ENCODE measurements at regions not wholly inside any gene's neighbourhood (a gene's known extent, or its start where the extent isn't known, plus 50 kb on each side); places are given as distances from the start of the nearest gene placed in this dataset.
"Not testable (repeated sequence)": the region's sequence is repeated elsewhere in the genome, so short reads cannot be mapped to it uniquely, and the experiment has no call there.

- Histone ChIP-seq H3K4me3 (ENCODE audit: low read length) (no peak overlapping the region), H3K4me1 (ENCODE audit: control insufficient read depth, insufficient read depth, low read length) (peaks cover 1% of the 10 kb centered on the region), H3K27ac (ENCODE audit: low read length) (no peak overlapping the region), H3K27me3 (ENCODE audit: control insufficient read depth, insufficient read depth) (no peaks in the 10 kb centered on the region), H3K9me3 (ENCODE audit: control insufficient read depth, low read length) (no peaks in the 10 kb centered on the region)
- WGBS, result 93% methylated on average over 7 of the region's 7 CpGs
- ATAC-seq (no peak), DNase-seq (no peak)
- intact Hi-C loops (cut with DNase I), result no loop called here
These were observed 51.6 kb upstream of the CNTLN start for GRCh38 chr9:17083258-17083657.

- Histone ChIP-seq H3K27me3 (ENCODE audit: control insufficient read depth, insufficient read depth) (no peaks in the 10 kb centered on the region), H3K27ac (ENCODE audit: low read length) (no peak overlapping the region), H3K4me3 (ENCODE audit: low read length) (no peak overlapping the region), H3K9me3 (ENCODE audit: control insufficient read depth, low read length) (no peaks in the 10 kb centered on the region), H3K4me1 (ENCODE audit: control insufficient read depth, insufficient read depth, low read length) (peaks cover 1% of the 10 kb centered on the region)
- WGBS, result 24% methylated on average over 5 of the region's 5 CpGs
- intact Hi-C loops (cut with DNase I), result no loop called here
- ATAC-seq (peak; percentile 71 to 77), DNase-seq (peak in 1 of 3 donors; percentile 60)
These were observed 52.3 kb upstream of the CNTLN start for GRCh38 chr9:17082343-17083064.

GRCh38 chr9:17081814-17082213, 53.0 kb upstream of the CNTLN start:
- no peaks in the 10 kb centered on the region for H3K27me3 ChIP-seq (ENCODE audit: control insufficient read depth, insufficient read depth)
- DNase-seq (no peak), ATAC-seq (no peak)
- intact Hi-C loops (cut with DNase I), result no loop called here
- WGBS, result 87% methylated on average over 2 of the region's 2 CpGs
- no peak overlapping the region for H3K27ac ChIP-seq (ENCODE audit: low read length)
- H3K4me1 ChIP-seq (ENCODE audit: control insufficient read depth, insufficient read depth, low read length), result peaks cover 1% of the 10 kb centered on the region
- no peaks in the 10 kb centered on the region for H3K9me3 ChIP-seq (ENCODE audit: control insufficient read depth, low read length)
- no peak overlapping the region for H3K4me3 ChIP-seq (ENCODE audit: low read length)

DNA sequence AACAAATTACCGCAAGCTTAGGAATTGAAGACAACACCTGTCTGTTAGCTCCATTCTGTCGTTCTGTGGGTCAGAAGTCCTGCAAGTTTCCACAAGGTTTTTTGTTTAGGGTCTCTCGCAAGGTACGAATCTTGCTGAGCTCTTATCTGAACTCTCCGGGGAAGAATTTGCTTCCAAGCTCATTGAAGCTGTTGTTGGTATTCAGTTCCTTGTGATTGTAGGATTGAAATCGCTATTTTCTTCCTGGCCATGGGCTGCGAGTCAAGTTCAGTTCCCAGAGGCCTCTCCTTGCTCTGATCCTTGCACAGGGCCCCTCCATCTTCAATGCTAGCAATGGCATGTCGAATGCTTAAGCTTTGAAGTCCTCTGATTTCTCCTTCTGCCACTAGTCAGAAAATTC, 53.5 kb upstream of the CNTLN start:
- Histone ChIP-seq H3K27me3 (ENCODE audit: control insufficient read depth, insufficient read depth) (no peaks in the 10 kb centered on the region), H3K4me3 (ENCODE audit: low read length) (no peak overlapping the region), H3K27ac (ENCODE audit: low read length) (no peak overlapping the region), H3K4me1 (ENCODE audit: control insufficient read depth, insufficient read depth, low read length) (peaks cover 1% of the 10 kb centered on the region), H3K9me3 (ENCODE audit: control insufficient read depth, low read length) (no peaks in the 10 kb centered on the region)
- DNase-seq, result no peak
- intact Hi-C loops (cut with DNase I), result no loop called here
- no peak for ATAC-seq
- WGBS, result 70% methylated on average over 8 of the region's 8 CpGs

- 87% methylated on average over 3 of the region's 3 CpGs for WGBS
- no peak for DNase-seq
- H3K4me3 ChIP-seq (ENCODE audit: low read length), result no peak overlapping the region
- ATAC-seq, result no peak
- peaks cover 2% of the 10 kb centered on the region for H3K9me3 ChIP-seq (ENCODE audit: control insufficient read depth, low read length)
- no peaks in the 10 kb centered on the region for H3K27me3 ChIP-seq (ENCODE audit: control insufficient read depth, insufficient read depth)
- no peak overlapping the region for H3K27ac ChIP-seq (ENCODE audit: low read length)
- H3K4me1 ChIP-seq (ENCODE audit: control insufficient read depth, insufficient read depth, low read length), result no peaks in the 10 kb centered on the region
- intact Hi-C loops (cut with DNase I), result no loop called here
These were observed 58.9 kb upstream of the CNTLN start for GRCh38 chr9:17075758-17076485.

- intact Hi-C loops (cut with DNase I), result no loop called here
- ATAC-seq (no peak), DNase-seq (no peak)
- Histone ChIP-seq H3K9me3 (ENCODE audit: control insufficient read depth, low read length) (peaks cover 2% of the 10 kb centered on the region), H3K4me1 (ENCODE audit: control insufficient read depth, insufficient read depth, low read length) (no peaks in the 10 kb centered on the region), H3K4me3 (ENCODE audit: low read length) (no peak overlapping the region), H3K27me3 (ENCODE audit: control insufficient read depth, insufficient read depth) (no peaks in the 10 kb centered on the region), H3K27ac (ENCODE audit: low read length) (no peak overlapping the region)
- WGBS, result 82% methylated on average over 4 of the region's 4 CpGs
These were observed 59.6 kb upstream of the CNTLN start for GRCh38 chr9:17075146-17075757.

- DNase-seq; intact Hi-C loops (cut with DNase I); H3K27ac ChIP-seq (ENCODE audit: low read length); H3K4me1 ChIP-seq (ENCODE audit: control insufficient read depth, insufficient read depth, low read length); H3K9me3 ChIP-seq (ENCODE audit: control insufficient read depth, low read length); H3K27me3 ChIP-seq (ENCODE audit: control insufficient read depth, insufficient read depth); H3K4me3 ChIP-seq (ENCODE audit: low read length); ATAC-seq: not testable (repeated sequence)
- 96% methylated on average over 22 of the region's 22 CpGs for WGBS
These were observed 62.3 kb upstream of the CNTLN start for GRCh38 chr9:17072563-17072962.

DNA sequence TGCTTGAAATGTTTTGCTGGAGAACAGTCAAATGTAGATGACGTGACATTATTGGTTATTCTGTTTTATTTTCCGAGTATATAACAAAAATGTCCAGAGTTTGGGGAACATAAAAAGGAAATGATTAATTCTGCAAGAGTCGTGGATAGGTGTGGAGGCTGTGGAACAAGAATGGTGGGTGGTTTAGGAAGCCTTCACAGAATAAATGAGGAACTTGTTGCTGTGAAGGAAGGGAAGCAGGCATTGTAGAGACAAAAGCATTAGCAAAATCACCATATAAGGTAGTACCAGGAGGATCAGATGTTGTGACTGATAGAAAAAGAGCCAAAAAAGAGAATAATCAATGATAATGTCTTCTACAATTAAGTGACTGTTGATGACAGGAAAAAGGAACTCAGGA, 66.2 kb upstream of the CNTLN start:
- DNase-seq (no peak), ATAC-seq (no peak)
- WGBS, result 72% methylated on average over 3 of the region's 3 CpGs
- H3K27ac ChIP-seq (ENCODE audit: low read length), result no peak overlapping the region
- no peak overlapping the region for H3K4me3 ChIP-seq (ENCODE audit: low read length)
- no peaks in the 10 kb centered on the region for H3K27me3 ChIP-seq (ENCODE audit: control insufficient read depth, insufficient read depth)
- intact Hi-C loops (cut with DNase I), result no loop called here
- H3K4me1 ChIP-seq (ENCODE audit: control insufficient read depth, insufficient read depth, low read length), result no peaks in the 10 kb centered on the region
- no peaks in the 10 kb centered on the region for H3K9me3 ChIP-seq (ENCODE audit: control insufficient read depth, low read length)

GRCh38 chr9:17065062-17065461, 69.8 kb upstream of the CNTLN start:
- ATAC-seq, result peak in 1 of 2 donors; percentile 76
- intact Hi-C loops (cut with DNase I), result no loop called here
- DNase-seq, result peak; percentile 18 to 60 (median 46)
- Histone ChIP-seq H3K27me3 (ENCODE audit: control insufficient read depth, insufficient read depth) (no peaks in the 10 kb centered on the region), H3K27ac (ENCODE audit: low read length) (no peak overlapping the region), H3K4me3 (ENCODE audit: low read length) (no peak overlapping the region), H3K4me1 (ENCODE audit: control insufficient read depth, insufficient read depth, low read length) (no peaks in the 10 kb centered on the region), H3K9me3 (ENCODE audit: control insufficient read depth, low read length) (no peaks in the 10 kb centered on the region)
- 63% methylated on average over 1 of the region's 1 CpG for WGBS

DNA sequence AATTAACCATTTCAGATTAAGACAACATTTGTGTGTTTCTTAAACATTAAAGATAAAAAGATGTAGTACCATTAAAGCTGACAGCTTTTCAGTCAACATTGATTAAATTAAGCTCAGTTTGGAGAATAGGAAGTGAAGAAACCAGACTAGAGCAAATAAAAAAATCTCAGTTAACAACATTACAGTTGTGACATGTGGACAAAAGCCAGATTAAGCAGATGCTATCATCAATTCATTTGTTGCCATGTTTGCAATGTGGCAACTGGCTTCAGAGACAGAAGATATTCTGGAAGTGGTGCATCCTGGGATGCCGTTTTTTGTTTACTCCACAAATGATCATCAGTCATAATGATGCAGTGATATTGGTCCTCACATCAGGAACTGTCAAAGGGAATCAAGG, 70.3 kb upstream of the CNTLN start:
- H3K4me3 ChIP-seq (ENCODE audit: low read length), result no peak overlapping the region
- ATAC-seq, result no peak
- no peak overlapping the region for H3K27ac ChIP-seq (ENCODE audit: low read length)
- DNase-seq, result no peak
- WGBS, result 67% methylated on average over 1 of the region's 1 CpG
- no peaks in the 10 kb centered on the region for H3K9me3 ChIP-seq (ENCODE audit: control insufficient read depth, low read length)
- no peaks in the 10 kb centered on the region for H3K27me3 ChIP-seq (ENCODE audit: control insufficient read depth, insufficient read depth)
- intact Hi-C loops (cut with DNase I), result no loop called here
- H3K4me1 ChIP-seq (ENCODE audit: control insufficient read depth, insufficient read depth, low read length), result no peaks in the 10 kb centered on the region

DNA sequence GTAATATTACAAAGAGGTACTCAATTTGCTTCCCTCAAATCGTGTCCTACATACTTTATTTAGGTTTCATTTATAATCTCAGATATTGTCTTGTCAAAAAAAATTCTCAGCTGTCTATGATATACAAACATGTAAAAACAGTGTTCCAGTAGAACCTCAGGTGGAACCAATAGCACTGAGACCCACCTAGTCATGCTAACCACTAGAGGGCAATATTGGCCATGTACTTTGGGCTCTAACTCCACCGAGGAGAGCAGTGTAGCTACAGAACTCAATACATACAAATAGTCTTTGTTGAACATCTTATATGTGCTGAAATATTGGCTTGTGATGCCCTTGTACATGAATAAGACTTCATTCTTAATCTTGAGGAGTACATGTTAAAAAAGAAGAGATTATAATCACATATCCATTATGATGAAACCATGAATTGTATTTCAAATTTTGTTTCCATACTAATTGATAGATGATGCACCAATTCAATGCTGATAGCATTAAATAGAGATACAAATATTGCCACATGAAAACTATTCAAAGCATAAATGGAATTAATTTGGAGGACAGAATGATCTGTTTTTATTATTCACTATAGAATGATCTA, 71.2 kb upstream of the CNTLN start:
- no peaks in the 10 kb centered on the region for H3K27me3 ChIP-seq (ENCODE audit: control insufficient read depth, insufficient read depth)
- ATAC-seq, result peak; percentile 60 to 82
- DNase-seq, result no peak
- H3K4me1 ChIP-seq (ENCODE audit: control insufficient read depth, insufficient read depth, low read length), result no peaks in the 10 kb centered on the region
- H3K9me3 ChIP-seq (ENCODE audit: control insufficient read depth, low read length), result no peaks in the 10 kb centered on the region
- no peak overlapping the region for H3K4me3 ChIP-seq (ENCODE audit: low read length)
- 5% methylated on average over 2 of the region's 2 CpGs for WGBS
- intact Hi-C loops (cut with DNase I), result no loop called here
- H3K27ac ChIP-seq (ENCODE audit: low read length), result no peak overlapping the region

Measured in right cardiac atrium (tissue), 5 donors.